ENCODE measurements at regions not wholly inside any gene's neighbourhood (a gene's known extent, or its start where the extent isn't known, plus 50 kb on each side); places are given as distances from the start of the nearest gene placed in this dataset.

GRCh38 chr3:72442759-72443158, 405.5 kb downstream of the SHQ1 start:
- TF ChIP-seq MYC (IDR thresholded peaks at IDR 0.05; ENCODE audit: low read depth, low read length) (no peak), MAX (IDR thresholded peaks at IDR 0.05; ENCODE audit: low read depth, low read length) (no peak), CTCF (IDR thresholded peaks at IDR 0.05; ENCODE audit: low read depth, low read length) (no peak), POLR2A (IDR thresholded peaks at IDR 0.05; ENCODE audit: extremely low read depth, insufficient read length) (no peak)
- no peak for DNase-seq (ENCODE audit: low read depth)
- H3K4me3 ChIP-seq (ENCODE audit: low read depth, low read length), result no peak overlapping the region

- DNase-seq (ENCODE audit: low read depth), result no peak
- H3K4me3 ChIP-seq (ENCODE audit: low read depth, low read length), result no peak overlapping the region
- TF ChIP-seq CTCF (IDR thresholded peaks at IDR 0.05; ENCODE audit: low read depth, low read length) (no peak), MYC (IDR thresholded peaks at IDR 0.05; ENCODE audit: low read depth, low read length) (no peak), MAX (IDR thresholded peaks at IDR 0.05; ENCODE audit: low read depth, low read length) (no peak), POLR2A (IDR thresholded peaks at IDR 0.05; ENCODE audit: extremely low read depth, insufficient read length) (no peak)
Observed at GRCh38 chr3:72441284-72441994, 406.8 kb downstream of the SHQ1 start.

- DNase-seq (ENCODE audit: low read depth), result no peak
- H3K4me3 ChIP-seq (ENCODE audit: low read depth, low read length), result no peak overlapping the region
- TF ChIP-seq MAX (IDR thresholded peaks at IDR 0.05; ENCODE audit: low read depth, low read length), result no peak
- no peak for TF ChIP-seq POLR2A (IDR thresholded peaks at IDR 0.05; ENCODE audit: extremely low read depth, insufficient read length)
- no peak for TF ChIP-seq CTCF (IDR thresholded peaks at IDR 0.05; ENCODE audit: low read depth, low read length)
- TF ChIP-seq MYC (IDR thresholded peaks at IDR 0.05; ENCODE audit: low read depth, low read length), result no peak
Observed at GRCh38 chr3:72440491-72440890, 407.8 kb downstream of the SHQ1 start.

- TF ChIP-seq POLR2A (IDR thresholded peaks at IDR 0.05; ENCODE audit: extremely low read depth, insufficient read length), result no peak
- TF ChIP-seq MAX (IDR thresholded peaks at IDR 0.05; ENCODE audit: low read depth, low read length), result no peak
- TF ChIP-seq CTCF (IDR thresholded peaks at IDR 0.05; ENCODE audit: low read depth, low read length), result no peak
- TF ChIP-seq MYC (IDR thresholded peaks at IDR 0.05; ENCODE audit: low read depth, low read length), result no peak
- H3K4me3 ChIP-seq (ENCODE audit: low read depth, low read length), result no peak overlapping the region
- DNase-seq (ENCODE audit: low read depth), result no peak
Observed at GRCh38 chr3:72439321-72440183, 408.7 kb downstream of the SHQ1 start.

GRCh38 chr3:72437661-72438406, 410.4 kb downstream of the SHQ1 start:
- no peak for TF ChIP-seq POLR2A (IDR thresholded peaks at IDR 0.05; ENCODE audit: extremely low read depth, insufficient read length)
- no peak for TF ChIP-seq MYC (IDR thresholded peaks at IDR 0.05; ENCODE audit: low read depth, low read length)
- TF ChIP-seq CTCF (IDR thresholded peaks at IDR 0.05; ENCODE audit: low read depth, low read length), result no peak
- no peak for TF ChIP-seq MAX (IDR thresholded peaks at IDR 0.05; ENCODE audit: low read depth, low read length)
- no peak for DNase-seq (ENCODE audit: low read depth)

More at GRCh38 chr3:72437661-72438406, 410.4 kb downstream of the SHQ1 start:
- no peak overlapping the region for H3K4me3 ChIP-seq (ENCODE audit: low read depth, low read length)
